ENCODE measurements at regions not wholly inside any gene's neighbourhood (a gene's known extent, or its start where the extent isn't known, plus 50 kb on each side); places are given as distances from the start of the nearest gene placed in this dataset.

- TF ChIP-seq CTCF (conservative IDR thresholded peaks at IDR 0.05; ENCODE audit: low read depth, low read length): no peak
- DNase-seq (ENCODE audit: low read depth): no peak
- H3K4me3 ChIP-seq (ENCODE audit: low read depth, low read length): no peak overlapping the region
These were observed 288.9 kb upstream of the CDH11 start for GRCh38 chr16:65410801-65411200.

GRCh38 chr16:65409510-65409909 lies 287.6 kb upstream of the CDH11 start:
- no peak for TF ChIP-seq CTCF (conservative IDR thresholded peaks at IDR 0.05; ENCODE audit: low read depth, low read length)
- no peak overlapping the region for H3K4me3 ChIP-seq (ENCODE audit: low read depth, low read length)
- DNase-seq (ENCODE audit: low read depth): no peak

- no peak overlapping the region for H3K4me3 ChIP-seq (ENCODE audit: low read depth, low read length)
- DNase-seq (ENCODE audit: low read depth): no peak
- TF ChIP-seq CTCF (conservative IDR thresholded peaks at IDR 0.05; ENCODE audit: low read depth, low read length): no peak
These were observed 285.1 kb upstream of the CDH11 start for GRCh38 chr16:65406933-65407332.

GRCh38 chr16:65406116-65406515 lies 284.3 kb upstream of the CDH11 start:
- H3K4me3 ChIP-seq (ENCODE audit: low read depth, low read length): no peak overlapping the region
- TF ChIP-seq CTCF (conservative IDR thresholded peaks at IDR 0.05; ENCODE audit: low read depth, low read length): no peak
- DNase-seq (ENCODE audit: low read depth): no peak

GRCh38 chr16:65394281-65394680 lies 272.4 kb upstream of the CDH11 start:
- no peak for DNase-seq (ENCODE audit: low read depth)
- no peak for TF ChIP-seq CTCF (conservative IDR thresholded peaks at IDR 0.05; ENCODE audit: low read depth, low read length)
- no peak overlapping the region for H3K4me3 ChIP-seq (ENCODE audit: low read depth, low read length)

- no peak for DNase-seq (ENCODE audit: low read depth)
- no peak overlapping the region for H3K4me3 ChIP-seq (ENCODE audit: low read depth, low read length)
- no peak for TF ChIP-seq CTCF (conservative IDR thresholded peaks at IDR 0.05; ENCODE audit: low read depth, low read length)
These were observed 271.1 kb upstream of the CDH11 start for GRCh38 chr16:65392806-65393565.

- no peak for TF ChIP-seq CTCF (conservative IDR thresholded peaks at IDR 0.05; ENCODE audit: low read depth, low read length)
- DNase-seq (ENCODE audit: low read depth): no peak
These were observed 266.7 kb upstream of the CDH11 start for GRCh38 chr16:65388592-65388991.

More at GRCh38 chr16:65388592-65388991, 266.7 kb upstream of the CDH11 start:
- H3K4me3 ChIP-seq (ENCODE audit: low read depth, low read length): no peak overlapping the region
